ENCODE measurements at regions not wholly inside any gene's neighbourhood (a gene's known extent, or its start where the extent isn't known, plus 50 kb on each side); places are given as distances from the start of the nearest gene placed in this dataset.

DNA sequence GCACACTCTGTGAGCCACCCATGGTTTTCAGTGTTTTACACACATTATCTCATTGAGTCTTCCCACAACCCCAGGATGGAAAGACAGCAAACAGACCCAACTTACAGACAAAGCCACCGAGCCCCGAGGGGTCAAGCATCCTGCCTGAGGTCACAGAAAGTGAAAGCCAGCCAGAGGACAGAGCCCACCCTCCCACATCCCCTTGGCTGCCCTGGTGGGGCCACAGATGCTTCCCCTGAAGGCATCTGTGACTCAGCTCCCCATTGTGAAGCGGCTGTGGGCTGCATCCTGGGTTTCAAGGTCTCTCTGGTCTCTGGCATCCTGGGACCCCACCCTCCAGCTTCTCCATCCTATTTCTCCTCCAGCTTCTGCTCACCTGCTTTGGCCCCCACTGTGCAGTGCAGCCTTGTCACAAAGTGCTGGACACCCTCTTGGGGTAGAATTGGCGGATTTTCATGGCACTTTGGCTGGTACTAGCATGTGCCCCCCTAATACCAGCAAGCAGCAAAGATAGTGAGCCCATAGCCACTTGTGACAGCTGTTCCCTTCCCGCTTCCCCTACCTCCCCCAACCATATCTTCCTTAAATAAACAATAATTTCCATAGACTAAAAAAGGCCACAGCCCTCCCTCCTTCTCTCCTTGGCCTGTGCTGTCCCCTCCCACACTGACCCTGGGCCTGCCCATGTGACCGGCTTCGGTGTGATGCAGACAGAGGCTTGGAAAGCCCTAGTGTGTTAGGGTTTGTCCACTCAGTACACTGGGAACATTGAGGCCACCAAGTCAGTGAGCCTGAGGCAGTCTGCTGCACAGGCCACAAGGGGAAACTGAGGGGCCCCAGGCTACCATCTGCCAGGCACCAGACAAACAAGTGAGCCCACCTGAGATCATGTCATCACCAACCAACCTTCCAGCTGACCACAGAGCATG is 53.9 kb upstream of the SHISAL1 start:
- TF ChIP-seq POLR2A (IDR thresholded peaks at IDR 0.05; ENCODE audit: low read depth, low read length) (no peak), TAF1 (IDR thresholded peaks at IDR 0.05; ENCODE audit: borderline replicate concordance, low read depth, low read length) (no peak)

Data from GM12892 (cell line).